ENCODE measurements at regions not wholly inside any gene's neighbourhood (a gene's known extent, or its start where the extent isn't known, plus 50 kb on each side); places are given as distances from the start of the nearest gene placed in this dataset.

- TF ChIP-seq ZBTB40 (IDR thresholded peaks at IDR 0.05) (no peak), ZBTB40 (CRISPR knock-in tag; IDR thresholded peaks at IDR 0.05) (no peak), ATF7-NPFF (CRISPR knock-in tag; IDR thresholded peaks at IDR 0.05; ENCODE audit: low read depth) (no peak), RBAK (CRISPR knock-in tag; IDR thresholded peaks at IDR 0.05) (no peak), MTF2 (CRISPR knock-in tag; IDR thresholded peaks at IDR 0.05; ENCODE audit: borderline replicate concordance) (no peak), TRAFD1 (CRISPR knock-in tag; IDR thresholded peaks at IDR 0.05; ENCODE audit: borderline replicate concordance) (no peak), ZNF549 (CRISPR knock-in tag; IDR thresholded peaks at IDR 0.05) (no peak), SUZ12 (IDR thresholded peaks at IDR 0.05; ENCODE audit: low read depth, low read length) (no peak), ZNF33B (CRISPR knock-in tag; IDR thresholded peaks at IDR 0.05) (no peak), ZNF18 (CRISPR knock-in tag; IDR thresholded peaks at IDR 0.05; ENCODE audit: insufficient replicate concordance) (no peak)
Observed at GRCh38 chr20:6407163-6407562, 284.3 kb upstream of the FERMT1 start (continued).
